Activated naive CD8-positive, alpha-beta T cell treated with anti-CD3 and anti-CD28 coated beads for 36 hours (primary cell): ENCODE measurements at regions not wholly inside any gene's neighbourhood (a gene's known extent, or its start where the extent isn't known, plus 50 kb on each side); places are given as distances from the start of the nearest gene placed in this dataset.

ENCODE experiments used
- DNase-seq: peaks from one replicate; pipeline ENCODE4 v3.0.0; 2021
- H3K27ac Mint-ChIP-seq: one replicate; pipeline ENCODE4 v1.8.0; 2022; ENCODE audit warnings: mild to moderate bottlenecking, moderate library complexity, mixed read lengths
- H3K27me3 Mint-ChIP-seq: one replicate; pipeline ENCODE4 v1.8.0; 2022; ENCODE audit warnings: mild to moderate bottlenecking, mixed read lengths
- H3K36me3 Mint-ChIP-seq: one replicate; pipeline ENCODE4 v1.8.0; 2021; ENCODE audit warnings: mild to moderate bottlenecking, mixed read lengths
- H3K4me1 Mint-ChIP-seq: one replicate; pipeline ENCODE4 v1.8.0; 2021; ENCODE audit warnings: mixed read lengths
- H3K4me3 Mint-ChIP-seq: one replicate; pipeline ENCODE4 v1.8.0; 2022; ENCODE audit warnings: mild to moderate bottlenecking, moderate library complexity, mixed read lengths
- H3K9me3 Mint-ChIP-seq: one replicate; pipeline ENCODE4 v1.8.0; 2022; ENCODE audit warnings: mixed read lengths

- Mint-ChIP-seq H3K27ac (no peak overlapping the region), H3K36me3 (no peaks in the 10 kb centered on the region), H3K4me1 (peaks cover 20% of the 10 kb centered on the region), H3K9me3 (no peaks in the 10 kb centered on the region), H3K4me3 (no peak overlapping the region), H3K27me3 (no peaks in the 10 kb centered on the region)
- DNase-seq = no peak
Measured at GRCh38 chr9:89748831-89749499, 144.2 kb downstream of the GADD45G start.

GRCh38 chr9:89749500-89750116 lies 144.8 kb downstream of the GADD45G start:
- H3K36me3 Mint-ChIP-seq = no peaks in the 10 kb centered on the region
- H3K4me3 Mint-ChIP-seq = no peak overlapping the region
- H3K27ac Mint-ChIP-seq = no peak overlapping the region
- peaks cover 14% of the 10 kb centered on the region for H3K4me1 Mint-ChIP-seq
- no peaks in the 10 kb centered on the region for H3K9me3 Mint-ChIP-seq
- no peaks in the 10 kb centered on the region for H3K27me3 Mint-ChIP-seq
- DNase-seq = no peak

GRCh38 chr9:89750117-89750791 lies 145.4 kb downstream of the GADD45G start:
- Mint-ChIP-seq H3K9me3 (no peaks in the 10 kb centered on the region), H3K27me3 (no peaks in the 10 kb centered on the region), H3K27ac (no peak overlapping the region), H3K4me1 (peaks cover 12% of the 10 kb centered on the region), H3K36me3 (no peaks in the 10 kb centered on the region), H3K4me3 (no peak overlapping the region)
- DNase-seq = no peak

- Mint-ChIP-seq H3K9me3 (no peaks in the 10 kb centered on the region), H3K36me3 (no peaks in the 10 kb centered on the region), H3K27me3 (no peaks in the 10 kb centered on the region), H3K4me3 (no peak overlapping the region), H3K27ac (no peak overlapping the region), H3K4me1 (peaks cover 8% of the 10 kb centered on the region)
- no peak for DNase-seq
Measured at GRCh38 chr9:89751079-89751825, 146.4 kb downstream of the GADD45G start.

- no peaks in the 10 kb centered on the region for H3K36me3 Mint-ChIP-seq
- no peak for DNase-seq
- no peak overlapping the region for H3K27ac Mint-ChIP-seq
- H3K9me3 Mint-ChIP-seq = no peaks in the 10 kb centered on the region
- H3K4me1 Mint-ChIP-seq = peaks cover 6% of the 10 kb centered on the region
- no peaks in the 10 kb centered on the region for H3K27me3 Mint-ChIP-seq
- no peak overlapping the region for H3K4me3 Mint-ChIP-seq
Measured at GRCh38 chr9:89752154-89752553, 147.3 kb downstream of the GADD45G start.

GRCh38 chr9:89753472-89754055 lies 148.8 kb downstream of the GADD45G start:
- Mint-ChIP-seq H3K4me1 (peaks cover 4% of the 10 kb centered on the region), H3K36me3 (no peaks in the 10 kb centered on the region), H3K4me3 (no peak overlapping the region), H3K27me3 (no peaks in the 10 kb centered on the region), H3K27ac (no peak overlapping the region), H3K9me3 (no peaks in the 10 kb centered on the region)
- no peak for DNase-seq

GRCh38 chr9:89754193-89754592 lies 149.4 kb downstream of the GADD45G start:
- Mint-ChIP-seq H3K4me1 (peaks cover 4% of the 10 kb centered on the region), H3K9me3 (no peaks in the 10 kb centered on the region), H3K27me3 (no peaks in the 10 kb centered on the region), H3K27ac (no peak overlapping the region), H3K36me3 (no peaks in the 10 kb centered on the region), H3K4me3 (no peak overlapping the region)
- DNase-seq = no peak

- Mint-ChIP-seq H3K27ac (no peak overlapping the region), H3K4me3 (no peak overlapping the region), H3K4me1 (peaks cover 2% of the 10 kb centered on the region), H3K27me3 (peaks cover 4% of the 10 kb centered on the region), H3K9me3 (no peaks in the 10 kb centered on the region), H3K36me3 (no peaks in the 10 kb centered on the region)
- DNase-seq = no peak
Measured at GRCh38 chr9:89755821-89756220, 151.0 kb downstream of the GADD45G start.

- no peak overlapping the region for H3K4me3 Mint-ChIP-seq
- H3K36me3 Mint-ChIP-seq = no peaks in the 10 kb centered on the region
- no peak for DNase-seq
- H3K27me3 Mint-ChIP-seq = peaks cover 5% of the 10 kb centered on the region
- H3K9me3 Mint-ChIP-seq = no peaks in the 10 kb centered on the region
- no peak overlapping the region for H3K27ac Mint-ChIP-seq
- H3K4me1 Mint-ChIP-seq = peaks cover 2% of the 10 kb centered on the region
Measured at GRCh38 chr9:89756891-89757537, 152.2 kb downstream of the GADD45G start.

GRCh38 chr9:89757776-89758528 lies 153.1 kb downstream of the GADD45G start:
- peaks cover 5% of the 10 kb centered on the region for H3K27me3 Mint-ChIP-seq
- DNase-seq = no peak
- no peaks in the 10 kb centered on the region for H3K9me3 Mint-ChIP-seq
- H3K36me3 Mint-ChIP-seq = no peaks in the 10 kb centered on the region
- no peak overlapping the region for H3K27ac Mint-ChIP-seq
- H3K4me3 Mint-ChIP-seq = no peak overlapping the region
- H3K4me1 Mint-ChIP-seq = peaks cover 2% of the 10 kb centered on the region

GRCh38 chr9:89759572-89759971 lies 154.8 kb downstream of the GADD45G start:
- H3K4me1 Mint-ChIP-seq = no peaks in the 10 kb centered on the region
- no peak overlapping the region for H3K4me3 Mint-ChIP-seq
- DNase-seq = no peak
- H3K9me3 Mint-ChIP-seq = no peaks in the 10 kb centered on the region
- H3K27me3 Mint-ChIP-seq = peaks cover 5% of the 10 kb centered on the region
- no peaks in the 10 kb centered on the region for H3K36me3 Mint-ChIP-seq
- H3K27ac Mint-ChIP-seq = no peak overlapping the region

GRCh38 chr9:89760123-89760522 lies 155.3 kb downstream of the GADD45G start:
- Mint-ChIP-seq H3K36me3 (no peaks in the 10 kb centered on the region), H3K9me3 (no peaks in the 10 kb centered on the region), H3K27me3 (peaks cover 5% of the 10 kb centered on the region), H3K4me1 (no peaks in the 10 kb centered on the region), H3K4me3 (no peak overlapping the region), H3K27ac (no peak overlapping the region)
- DNase-seq = no peak

- Mint-ChIP-seq H3K4me1 (no peaks in the 10 kb centered on the region), H3K27ac (no peak overlapping the region), H3K9me3 (no peaks in the 10 kb centered on the region), H3K4me3 (no peak overlapping the region), H3K36me3 (no peaks in the 10 kb centered on the region), H3K27me3 (peaks cover 5% of the 10 kb centered on the region)
- no peak for DNase-seq
Measured at GRCh38 chr9:89764217-89764616, 159.4 kb downstream of the GADD45G start.
